GM19043 (cell line): ENCODE measurements at regions not wholly inside any gene's neighbourhood (a gene's known extent, or its start where the extent isn't known, plus 50 kb on each side); places are given as distances from the start of the nearest gene placed in this dataset.

Source experiments
- ATAC-seq: cut with Tn5 transposase; IDR thresholded peaks from one replicate; pipeline ENCODE4 v1.9.1; 2021; ENCODE audit warnings: low read depth; ENCODE audit not compliant: unreplicated experiment

- ATAC-seq: no peak
Observed at GRCh38 chr21:15421441-15421881, 308.3 kb upstream of the USP25 start.

- no peak for ATAC-seq
Observed at GRCh38 chr21:15421947-15422346, 307.8 kb upstream of the USP25 start.

- no peak for ATAC-seq
Observed at GRCh38 chr21:15422783-15423182, 307.0 kb upstream of the USP25 start.

DNA sequence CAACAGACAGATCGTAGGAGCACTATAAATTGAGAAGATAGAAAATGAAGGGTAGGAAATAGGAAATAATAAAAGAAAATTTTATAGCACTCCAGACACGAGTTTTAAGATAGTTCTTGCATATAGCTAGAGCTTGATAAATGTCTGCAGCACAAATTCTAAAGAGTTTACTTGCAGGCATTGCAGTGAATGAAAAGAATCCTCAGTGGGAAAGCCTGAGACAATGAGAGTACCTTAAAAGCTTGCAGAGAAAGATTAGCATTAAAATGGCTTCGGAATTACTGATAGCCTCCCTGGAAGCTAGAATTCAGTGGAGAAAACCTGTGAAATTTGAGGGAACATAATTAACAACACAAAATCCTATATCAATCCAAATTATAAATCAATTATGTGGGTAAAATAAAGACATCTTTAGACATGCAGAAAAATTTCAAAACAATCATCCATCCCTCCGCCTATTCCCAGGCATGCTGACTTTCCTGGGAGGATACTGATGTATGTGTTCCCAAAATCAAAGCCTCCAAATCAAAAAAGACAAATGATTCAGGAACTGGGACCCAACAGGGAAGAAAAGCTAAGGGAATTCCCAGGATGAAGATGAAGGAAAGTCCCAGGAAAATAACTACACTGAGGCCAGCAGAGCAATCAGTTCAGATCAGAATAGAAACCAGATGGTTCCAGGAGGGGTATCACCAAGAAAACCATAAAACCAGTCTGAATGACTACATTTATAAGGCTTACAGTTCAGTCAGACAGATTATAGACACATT is 305.9 kb upstream of the USP25 start:
- ATAC-seq: no peak

DNA sequence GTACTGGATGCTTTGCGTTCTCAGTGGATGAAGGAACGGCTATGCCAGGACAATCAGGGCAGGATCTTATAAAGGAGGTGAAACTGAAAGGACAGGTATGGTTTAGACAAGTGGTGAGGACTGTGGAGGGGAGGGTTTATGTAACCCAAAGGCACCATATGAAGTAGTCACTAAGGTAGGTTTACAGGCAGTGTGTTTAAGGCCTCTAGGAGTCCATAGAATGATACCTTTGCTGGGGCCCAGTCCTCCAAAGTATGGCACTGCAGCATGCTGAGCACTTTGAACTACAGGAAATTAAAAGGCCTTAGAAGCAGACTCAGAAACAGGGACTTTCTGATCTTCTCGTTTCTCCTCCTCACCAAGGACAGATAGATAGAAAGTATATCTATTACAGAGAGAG is 304.7 kb upstream of the USP25 start:
- no peak for ATAC-seq

GRCh38 chr21:15430023-15430422 is 299.8 kb upstream of the USP25 start:
- ATAC-seq: no peak

DNA sequence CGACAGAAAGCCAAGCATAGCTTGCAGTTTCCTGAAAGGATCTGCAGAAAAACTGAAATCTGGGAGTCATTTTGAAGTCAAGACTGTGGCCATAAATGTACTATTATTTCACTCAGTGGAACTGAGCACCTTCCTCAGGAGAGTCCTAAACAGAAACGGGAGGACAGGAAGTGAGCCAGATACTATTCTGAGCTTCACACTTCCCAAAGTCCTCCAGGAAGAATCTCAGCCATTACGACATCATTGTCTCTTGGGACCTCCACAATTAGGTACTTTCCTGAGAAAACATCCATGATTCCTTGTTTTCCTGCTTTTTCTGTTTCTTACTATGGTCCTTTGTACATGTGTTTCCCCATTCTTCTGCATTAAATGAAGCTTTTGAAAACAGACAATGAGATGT is 299.2 kb upstream of the USP25 start:
- ATAC-seq: no peak

GRCh38 chr21:15431053-15431452 is 298.7 kb upstream of the USP25 start:
- ATAC-seq: no peak

DNA sequence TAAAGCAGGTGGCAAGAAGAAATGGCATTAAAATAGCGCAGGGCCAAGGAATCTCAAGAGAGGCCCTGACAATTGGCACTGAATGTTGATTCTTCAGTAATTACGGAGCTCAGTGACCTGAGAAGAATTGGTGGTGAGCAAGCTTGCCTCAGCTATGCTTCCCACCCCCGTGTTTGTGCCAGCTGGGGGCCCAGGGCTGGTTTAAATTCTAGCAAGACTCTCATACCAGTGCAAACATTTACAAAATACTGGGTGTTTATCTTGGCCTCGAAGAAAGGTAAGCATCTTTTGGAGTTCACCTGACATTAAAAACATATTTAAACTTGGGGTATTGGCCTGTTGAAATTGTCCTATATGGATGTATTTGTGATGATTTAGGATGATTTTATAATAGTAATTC is 296.7 kb upstream of the USP25 start:
- ATAC-seq: no peak

GRCh38 chr21:15434163-15434905 is 295.4 kb upstream of the USP25 start:
- no peak for ATAC-seq

DNA sequence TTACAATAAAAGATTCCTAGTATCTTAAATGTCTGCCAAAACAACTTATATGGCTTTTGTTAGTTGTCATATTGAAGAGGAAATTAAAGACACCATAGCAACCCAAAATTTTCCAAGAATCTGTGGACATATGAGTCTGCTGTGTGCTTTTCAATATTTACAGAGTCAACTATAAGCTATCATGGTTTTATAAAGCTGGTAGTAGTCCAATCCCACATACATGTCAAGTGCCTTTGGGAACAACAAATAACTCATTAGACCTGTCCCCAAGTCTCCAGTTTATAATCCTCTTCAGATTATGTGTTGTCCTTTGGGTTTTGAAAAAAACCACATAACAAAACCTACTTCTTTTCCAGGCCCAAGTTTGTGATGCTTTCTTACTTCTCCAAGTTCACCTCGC is 293.8 kb upstream of the USP25 start:
- ATAC-seq: no peak

- no peak for ATAC-seq
Observed at GRCh38 chr21:15437883-15438282, 291.9 kb upstream of the USP25 start.

DNA sequence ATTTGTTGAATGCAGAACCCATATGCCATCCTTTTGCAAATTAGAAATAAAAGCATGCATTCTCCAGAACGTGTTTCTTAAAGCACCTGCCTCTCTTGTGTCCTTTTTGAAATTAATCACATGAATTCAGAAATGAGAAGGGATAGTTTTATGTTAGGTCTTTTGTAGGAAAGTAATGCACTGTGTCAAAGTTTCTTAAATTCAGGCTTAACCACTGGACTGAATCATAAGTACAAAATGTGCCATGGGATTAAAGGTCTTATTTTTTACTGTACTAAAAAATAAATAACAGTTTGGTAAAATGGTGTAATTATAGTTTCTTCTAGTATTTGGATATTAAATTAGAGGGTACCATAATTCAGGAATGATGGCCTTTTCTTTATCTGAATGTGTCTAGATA is 290.1 kb upstream of the USP25 start:
- ATAC-seq: no peak

DNA sequence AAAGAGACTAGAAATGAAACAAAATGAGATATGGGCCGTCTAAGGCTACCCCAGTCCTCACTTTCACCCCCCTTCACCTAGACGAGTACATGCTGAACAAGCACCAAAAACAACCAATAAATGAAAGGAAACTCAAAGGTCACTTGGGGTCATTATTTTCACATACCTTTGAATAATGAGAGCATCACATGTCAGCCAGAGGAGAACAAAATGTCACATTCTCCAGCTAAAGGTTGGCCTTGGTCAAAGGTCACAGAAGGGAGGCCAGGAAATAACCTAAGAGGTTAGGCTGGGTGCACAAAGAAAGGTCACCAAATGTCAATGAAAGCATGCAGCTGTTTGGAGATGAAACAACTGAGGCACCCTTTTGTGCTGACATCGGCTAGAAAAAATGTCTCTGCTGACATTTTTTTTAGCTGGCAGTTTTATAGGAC is 288.7 kb upstream of the USP25 start:
- ATAC-seq: no peak

DNA sequence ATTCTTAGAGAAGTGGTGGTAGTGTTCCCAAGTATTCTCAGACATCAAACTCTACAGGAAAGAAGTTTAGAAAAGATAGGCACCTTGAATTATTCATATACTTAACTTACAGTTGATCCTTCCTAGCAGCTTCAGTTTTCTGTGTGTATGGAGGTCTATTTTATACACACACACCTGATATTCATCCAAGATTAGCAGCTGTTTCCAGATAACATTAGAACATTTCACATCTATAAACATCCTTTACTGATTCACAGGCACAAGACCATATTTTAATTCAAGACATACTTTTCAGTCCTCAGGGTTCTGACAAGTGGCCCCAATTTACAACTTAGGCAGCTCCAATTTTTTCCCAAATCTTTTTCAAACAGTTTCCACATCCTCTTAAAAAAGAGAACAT is 287.8 kb upstream of the USP25 start:
- ATAC-seq: no peak

- no peak for ATAC-seq
Observed at GRCh38 chr21:15442743-15443469, 286.9 kb upstream of the USP25 start.

- ATAC-seq: no peak
Observed at GRCh38 chr21:15443740-15444117, 286.1 kb upstream of the USP25 start.

GRCh38 chr21:15444118-15444960 is 285.4 kb upstream of the USP25 start:
- ATAC-seq: no peak

GRCh38 chr21:15445327-15445726 is 284.5 kb upstream of the USP25 start:
- peak; percentile 72 for ATAC-seq

DNA sequence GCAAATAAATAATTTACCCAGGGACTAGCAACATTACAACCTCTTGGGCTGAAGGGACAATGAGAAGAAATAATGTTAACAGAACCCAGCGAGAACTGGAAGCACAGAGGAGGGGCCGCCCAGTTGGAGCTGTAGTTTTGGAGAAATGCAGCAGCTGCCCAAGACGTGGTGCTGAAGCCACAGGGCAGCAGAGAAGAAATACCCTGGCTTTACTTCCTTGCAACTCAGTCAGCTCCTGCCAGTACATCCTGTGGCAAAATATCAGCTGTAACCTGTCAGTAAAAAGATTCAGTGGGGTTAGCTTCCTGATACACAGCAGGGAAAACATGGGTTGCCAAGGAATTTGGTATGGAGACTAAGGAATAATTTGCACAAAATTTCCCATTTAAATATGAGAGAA is 283.6 kb upstream of the USP25 start:
- ATAC-seq: no peak

DNA sequence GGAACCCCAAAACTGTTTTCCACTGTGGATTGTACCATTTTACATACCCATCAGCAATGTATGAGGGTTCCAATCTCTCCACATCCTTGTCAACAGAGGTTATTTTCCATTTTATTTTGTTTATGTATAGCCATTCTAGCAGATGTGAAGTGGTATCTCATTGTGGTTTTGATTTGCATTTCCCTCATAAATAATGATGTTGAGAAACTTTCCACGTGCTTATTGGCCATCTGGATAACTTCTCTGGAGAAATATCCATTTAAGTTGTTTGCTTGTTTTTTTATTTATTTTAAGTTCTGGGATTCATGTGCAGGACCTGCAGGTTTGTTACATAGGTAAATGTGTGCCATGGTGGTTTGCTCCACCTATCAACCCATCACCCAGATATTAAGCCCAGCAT is 280.2 kb upstream of the USP25 start:
- ATAC-seq: no peak
